ENCODE measurements at regions not wholly inside any gene's neighbourhood (a gene's known extent, or its start where the extent isn't known, plus 50 kb on each side); places are given as distances from the start of the nearest gene placed in this dataset.

- H3K27me3 Mint-ChIP-seq, result no peaks in the 10 kb centered on the region
- no peak for TF ChIP-seq CTCF (IDR thresholded peaks at IDR 0.05)
- no peaks in the 10 kb centered on the region for H3K36me3 Mint-ChIP-seq (ENCODE audit: low read depth)
- DNase-seq (no peak), ATAC-seq (no peak)
- H3K4me3 Mint-ChIP-seq, result no peak overlapping the region
- ChIA-PET POLR2A (no interaction called here), CTCF (no interaction called here)
- intact Hi-C loops (cut with micrococcal nuclease), result no loop called here
- H3K27ac Mint-ChIP-seq, result no peak overlapping the region
- no peaks in the 10 kb centered on the region for H3K4me1 Mint-ChIP-seq (ENCODE audit: low read depth)
- H3K9me3 Mint-ChIP-seq, result peaks cover 4% of the 10 kb centered on the region
These were observed 413.9 kb downstream of the LRRIQ3 start for GRCh38 chr1:73784026-73784425.

DNA sequence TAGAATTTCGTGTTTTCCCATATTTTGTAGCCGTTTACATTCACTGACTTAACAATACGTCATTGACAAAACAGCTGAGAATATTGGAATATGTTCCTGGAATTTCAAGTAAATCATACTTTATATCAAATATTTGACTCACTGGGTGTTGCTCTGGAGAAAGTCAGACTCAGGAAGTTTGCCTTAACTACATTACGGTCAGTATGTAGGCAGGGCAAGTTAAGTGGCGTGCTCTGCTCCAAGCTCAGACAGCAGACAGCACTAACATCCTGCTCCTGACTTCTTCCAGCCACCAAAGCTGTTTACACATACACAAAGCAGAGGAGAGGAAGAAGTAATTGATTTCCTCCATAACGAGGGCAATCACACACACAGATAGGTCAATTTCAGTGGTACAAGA lies 414.6 kb downstream of the LRRIQ3 start:
- Mint-ChIP-seq H3K27me3 (no peaks in the 10 kb centered on the region), H3K4me1 (ENCODE audit: low read depth) (no peaks in the 10 kb centered on the region), H3K36me3 (ENCODE audit: low read depth) (no peaks in the 10 kb centered on the region), H3K27ac (no peak overlapping the region), H3K4me3 (no peak overlapping the region), H3K9me3 (peaks cover 4% of the 10 kb centered on the region)
- DNase-seq, result no peak
- TF ChIP-seq CTCF (IDR thresholded peaks at IDR 0.05), result no peak
- ATAC-seq, result no peak
- CTCF ChIA-PET, result no interaction called here
- POLR2A ChIA-PET, result no interaction called here
- intact Hi-C loops (cut with micrococcal nuclease), result no loop called here

- no peak for TF ChIP-seq CTCF (IDR thresholded peaks at IDR 0.05)
- ChIA-PET CTCF (no interaction called here), POLR2A (no interaction called here)
- DNase-seq, result no peak
- Mint-ChIP-seq H3K36me3 (ENCODE audit: low read depth) (no peaks in the 10 kb centered on the region), H3K4me3 (no peak overlapping the region), H3K27me3 (no peaks in the 10 kb centered on the region), H3K27ac (no peak overlapping the region), H3K9me3 (peaks cover 4% of the 10 kb centered on the region), H3K4me1 (ENCODE audit: low read depth) (no peaks in the 10 kb centered on the region)
- intact Hi-C loops (cut with micrococcal nuclease), result no loop called here
- no peak for ATAC-seq
These were observed 415.1 kb downstream of the LRRIQ3 start for GRCh38 chr1:73782901-73783300.

DNA sequence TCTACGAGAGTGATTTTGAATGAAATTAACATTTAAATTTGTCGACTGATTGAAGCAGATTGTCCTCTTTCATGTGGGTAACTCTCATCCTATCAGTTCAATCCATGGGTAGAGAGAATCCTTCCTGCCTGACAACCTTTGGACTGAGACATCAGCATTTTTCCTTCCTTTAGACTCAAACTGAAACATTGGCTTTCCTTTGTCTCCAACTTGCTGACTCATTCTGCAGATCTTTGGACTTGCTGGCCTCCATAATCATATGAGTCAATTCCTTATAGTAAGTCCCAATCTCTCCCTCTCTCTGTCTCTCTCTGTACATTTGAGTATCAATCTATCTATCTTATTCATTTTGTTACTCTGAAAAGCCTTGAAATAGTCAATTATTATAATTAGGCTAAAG lies 416.7 kb downstream of the LRRIQ3 start:
- TF ChIP-seq CTCF (IDR thresholded peaks at IDR 0.05), result no peak
- no peak overlapping the region for H3K27ac Mint-ChIP-seq
- no peak for ATAC-seq
- H3K36me3 Mint-ChIP-seq (ENCODE audit: low read depth), result no peaks in the 10 kb centered on the region
- POLR2A ChIA-PET, result no interaction called here
- H3K9me3 Mint-ChIP-seq, result peaks cover 4% of the 10 kb centered on the region
- CTCF ChIA-PET, result no interaction called here
- no peak for DNase-seq
- H3K27me3 Mint-ChIP-seq, result no peaks in the 10 kb centered on the region
- no peak overlapping the region for H3K4me3 Mint-ChIP-seq
- intact Hi-C loops (cut with micrococcal nuclease), result no loop called here
- no peaks in the 10 kb centered on the region for H3K4me1 Mint-ChIP-seq (ENCODE audit: low read depth)

- no peak overlapping the region for H3K27ac Mint-ChIP-seq
- ATAC-seq (no peak), DNase-seq (no peak)
- no peaks in the 10 kb centered on the region for H3K4me1 Mint-ChIP-seq (ENCODE audit: low read depth)
- intact Hi-C loops (cut with micrococcal nuclease), result no loop called here
- TF ChIP-seq CTCF (IDR thresholded peaks at IDR 0.05), result no peak
- H3K4me3 Mint-ChIP-seq, result no peak overlapping the region
- POLR2A ChIA-PET, result no interaction called here
- peaks cover 4% of the 10 kb centered on the region for H3K9me3 Mint-ChIP-seq
- H3K36me3 Mint-ChIP-seq (ENCODE audit: low read depth), result no peaks in the 10 kb centered on the region
- H3K27me3 Mint-ChIP-seq, result no peaks in the 10 kb centered on the region
- CTCF ChIA-PET, result no interaction called here
These were observed 419.5 kb downstream of the LRRIQ3 start for GRCh38 chr1:73778471-73778870.

All from activated CD8-positive, alpha-beta T cell treated with anti-CD3 and anti-CD28 coated beads for 36 hours (primary cell).